Right atrium auricular region (tissue), 2 donors: ENCODE measurements at regions not wholly inside any gene's neighbourhood (a gene's known extent, or its start where the extent isn't known, plus 50 kb on each side); places are given as distances from the start of the nearest gene placed in this dataset.

Source experiments
- DNase-seq: peaks from one replicate; pipeline ENCODE4 v3.0.0-alpha.2; 2019; ENCODE audit warnings: low spot score
- H3K27ac ChIP-seq, 2 donors: fragments of 200-600 bp; sonication (generic); 1 replicate in 1 of 2; 2 replicates in 1 of 2; pipeline ENCODE4 v1.5.1; 2016 to 2019
- H3K27me3 ChIP-seq, 2 donors: fragments of 200-600 bp; sonication (generic); one replicate each; pipeline versions ENCODE4 v1.5.1 to v1.6.0; 2017 to 2019
- H3K36me3 ChIP-seq: fragments of 200-600 bp; sonication (generic); one replicate; pipeline ENCODE4 v1.5.1; 2016
- H3K4me1 ChIP-seq, 2 donors: fragments of 200-600 bp; sonication (generic); one replicate each; pipeline versions ENCODE4 v1.5.1 to v1.6.0; 2017 to 2019
- H3K4me3 ChIP-seq, 2 donors: fragments of 200-600 bp; sonication (generic); 1 replicate in 1 of 2; 2 replicates in 1 of 2; pipeline ENCODE4 v1.5.1; 2017 to 2019; ENCODE audit warnings: mild to moderate bottlenecking in 1 of 2, moderate library complexity in 1 of 2
- H3K9me3 ChIP-seq, 2 donors: fragments of 200-600 bp; sonication (generic); one replicate each; pipeline ENCODE4 v1.5.1; 2019
- TF ChIP-seq, protein P1 (sequence below), 2 donors: fragments of 200-600 bp; sonication (generic); IDR thresholded peaks; one replicate each; pipeline ENCODE4 v1.5.1; 2019; ENCODE audit warnings: antibody characterized with exemption in 2 of 2

DNA sequence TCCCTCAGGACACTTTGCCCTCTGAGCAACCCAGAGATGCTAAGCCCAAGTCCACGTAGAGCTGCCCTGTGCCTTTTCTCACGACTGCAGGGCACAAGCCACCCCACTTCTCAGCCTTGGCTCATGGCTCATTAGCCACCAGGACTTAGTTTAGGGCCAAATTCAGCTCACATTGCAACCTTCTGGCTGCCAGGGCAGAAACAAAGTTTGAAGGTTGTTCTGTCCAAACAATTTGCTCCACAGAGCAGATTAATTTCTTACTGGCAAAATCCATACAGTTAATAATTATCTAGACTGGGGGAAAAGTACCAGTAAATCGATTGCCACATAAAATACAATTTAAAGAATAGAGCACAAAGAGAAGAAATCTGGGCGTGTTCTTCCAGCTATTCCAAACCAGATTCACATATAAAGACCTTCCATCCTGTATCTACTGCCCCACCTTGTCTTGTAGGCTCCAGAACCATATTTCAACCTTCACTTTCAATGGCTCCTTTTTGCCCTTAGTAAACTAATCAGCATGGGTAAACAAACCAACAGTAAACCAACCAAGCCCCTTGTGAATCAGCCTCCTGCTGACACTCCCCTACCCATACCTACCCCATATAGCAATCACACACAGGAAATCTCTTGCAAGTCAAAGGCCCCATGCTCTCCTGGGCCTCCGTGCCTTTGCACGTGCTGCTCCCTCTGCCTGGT, 101.9 kb downstream of the QRSL1 start:
- no peaks in the 10 kb centered on the region for H3K36me3 ChIP-seq
- no peaks in the 10 kb centered on the region for H3K27me3 ChIP-seq
- TF ChIP-seq, protein P1, sequence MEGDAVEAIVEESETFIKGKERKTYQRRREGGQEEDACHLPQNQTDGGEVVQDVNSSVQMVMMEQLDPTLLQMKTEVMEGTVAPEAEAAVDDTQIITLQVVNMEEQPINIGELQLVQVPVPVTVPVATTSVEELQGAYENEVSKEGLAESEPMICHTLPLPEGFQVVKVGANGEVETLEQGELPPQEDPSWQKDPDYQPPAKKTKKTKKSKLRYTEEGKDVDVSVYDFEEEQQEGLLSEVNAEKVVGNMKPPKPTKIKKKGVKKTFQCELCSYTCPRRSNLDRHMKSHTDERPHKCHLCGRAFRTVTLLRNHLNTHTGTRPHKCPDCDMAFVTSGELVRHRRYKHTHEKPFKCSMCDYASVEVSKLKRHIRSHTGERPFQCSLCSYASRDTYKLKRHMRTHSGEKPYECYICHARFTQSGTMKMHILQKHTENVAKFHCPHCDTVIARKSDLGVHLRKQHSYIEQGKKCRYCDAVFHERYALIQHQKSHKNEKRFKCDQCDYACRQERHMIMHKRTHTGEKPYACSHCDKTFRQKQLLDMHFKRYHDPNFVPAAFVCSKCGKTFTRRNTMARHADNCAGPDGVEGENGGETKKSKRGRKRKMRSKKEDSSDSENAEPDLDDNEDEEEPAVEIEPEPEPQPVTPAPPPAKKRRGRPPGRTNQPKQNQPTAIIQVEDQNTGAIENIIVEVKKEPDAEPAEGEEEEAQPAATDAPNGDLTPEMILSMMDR (IDR thresholded peaks at IDR 0.05): no peak
- no peak for DNase-seq
- no peak overlapping the region for H3K4me3 ChIP-seq
- peaks cover 0 to 8% of the 10 kb centered on the region in 2 donors for H3K9me3 ChIP-seq
- no peaks in the 10 kb centered on the region for H3K4me1 ChIP-seq
- no peak overlapping the region for H3K27ac ChIP-seq

DNA sequence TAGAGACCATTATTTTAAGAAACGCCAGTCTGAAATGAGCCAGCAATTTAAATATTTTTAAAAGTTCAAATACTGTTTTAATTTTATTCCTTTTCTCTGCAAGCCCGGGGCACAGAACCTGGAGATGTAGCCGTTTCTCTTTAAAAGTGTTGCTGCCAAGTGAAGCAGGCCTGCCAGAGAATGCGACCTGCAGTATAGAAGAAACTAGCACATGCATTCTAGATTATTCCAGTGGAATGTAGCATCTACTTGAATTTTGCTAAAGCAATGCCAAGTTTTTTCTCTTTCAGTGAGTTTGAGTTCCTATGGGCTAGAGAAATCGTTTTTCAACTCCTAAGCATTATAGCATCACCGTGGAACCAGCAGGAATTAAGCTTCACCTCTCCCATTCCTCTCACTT, 101.3 kb downstream of the QRSL1 start:
- Histone ChIP-seq H3K27ac (no peak overlapping the region), H3K4me1 (no peaks in the 10 kb centered on the region), H3K36me3 (no peaks in the 10 kb centered on the region), H3K9me3 (peaks cover 0 to 2% of the 10 kb centered on the region in 2 donors), H3K27me3 (no peaks in the 10 kb centered on the region), H3K4me3 (no peak overlapping the region)
- DNase-seq: no peak
- TF ChIP-seq, protein P1 (IDR thresholded peaks at IDR 0.05): no peak

DNA sequence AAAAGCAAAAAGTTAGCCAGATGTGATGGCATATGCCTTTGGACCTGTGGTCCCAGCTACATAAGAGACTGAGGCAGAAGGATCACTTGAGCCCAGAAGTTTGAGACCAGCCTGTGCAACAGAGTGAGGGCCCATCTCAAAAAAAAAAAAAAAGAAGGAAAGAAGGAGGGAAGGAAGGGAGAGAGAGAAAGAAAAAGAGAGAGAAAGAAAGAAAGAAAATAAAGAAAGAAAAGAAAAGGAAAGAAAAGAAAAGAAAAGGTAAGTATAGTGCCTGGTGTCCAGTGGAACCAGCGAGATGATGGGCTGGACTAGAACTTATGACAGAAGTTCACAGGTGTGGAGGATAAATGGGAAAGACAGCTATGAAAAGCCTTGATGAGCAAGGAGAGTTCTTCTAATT, 100.9 kb downstream of the QRSL1 start:
- no peaks in the 10 kb centered on the region for H3K4me1 ChIP-seq
- DNase-seq: no peak
- H3K36me3 ChIP-seq: no peaks in the 10 kb centered on the region
- TF ChIP-seq, protein P1 (IDR thresholded peaks at IDR 0.05): no peak
- H3K9me3 ChIP-seq: no peaks in the 10 kb centered on the region
- no peaks in the 10 kb centered on the region for H3K27me3 ChIP-seq
- no peak overlapping the region for H3K4me3 ChIP-seq
- H3K27ac ChIP-seq: no peak overlapping the region

- Histone ChIP-seq H3K36me3 (no peaks in the 10 kb centered on the region), H3K27ac (no peak overlapping the region), H3K4me3 (no peak overlapping the region), H3K9me3 (no peaks in the 10 kb centered on the region), H3K27me3 (no peaks in the 10 kb centered on the region), H3K4me1 (no peaks in the 10 kb centered on the region)
- DNase-seq: no peak
- TF ChIP-seq, protein P1 (IDR thresholded peaks at IDR 0.05): no peak
Measured at GRCh38 chr6:106729841-106730240, 100.5 kb downstream of the QRSL1 start.

DNA sequence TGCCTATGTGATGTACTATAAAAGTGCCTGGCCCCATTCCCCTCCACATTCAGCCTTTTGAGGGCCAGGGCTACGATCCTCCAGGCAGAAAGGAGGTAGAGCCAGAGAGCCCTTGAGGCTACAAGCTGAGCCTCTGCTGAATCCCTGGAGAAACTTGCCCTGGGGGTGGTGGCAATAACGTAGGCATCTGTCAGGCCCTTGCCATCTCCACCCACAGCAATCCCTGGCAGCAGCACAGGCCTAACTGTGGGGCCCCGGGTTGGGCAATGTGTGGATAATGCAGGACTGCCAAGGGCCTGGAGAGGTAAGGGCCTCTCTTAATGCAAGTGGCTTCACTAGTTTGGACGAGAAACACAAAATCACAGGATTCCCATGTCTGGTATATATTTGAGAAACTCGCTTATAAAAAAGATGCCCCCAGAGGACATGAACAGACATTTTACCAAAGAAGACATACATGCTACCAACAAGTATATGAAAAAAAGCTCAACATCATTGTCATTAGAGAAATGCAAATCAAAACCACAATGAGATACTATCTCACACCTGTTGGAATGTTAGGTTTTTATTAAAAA, 99.0 kb downstream of the QRSL1 start:
- no peaks in the 10 kb centered on the region for H3K4me1 ChIP-seq
- H3K4me3 ChIP-seq: no peak overlapping the region
- H3K27ac ChIP-seq: no peak overlapping the region
- H3K27me3 ChIP-seq: no peaks in the 10 kb centered on the region
- H3K9me3 ChIP-seq: no peaks in the 10 kb centered on the region
- TF ChIP-seq, protein P1 (IDR thresholded peaks at IDR 0.05): no peak
- no peaks in the 10 kb centered on the region for H3K36me3 ChIP-seq
- DNase-seq: no peak
